NCI-H526 (cell line): ENCODE measurements at regions not wholly inside any gene's neighbourhood (a gene's known extent, or its start where the extent isn't known, plus 50 kb on each side); places are given as distances from the start of the nearest gene placed in this dataset.

Source experiments
- DNase-seq, 2 experiments: peaks; one replicate each; lab custom pipeline; 2025; lab: John Stamatoyannopoulos, UW

DNA sequence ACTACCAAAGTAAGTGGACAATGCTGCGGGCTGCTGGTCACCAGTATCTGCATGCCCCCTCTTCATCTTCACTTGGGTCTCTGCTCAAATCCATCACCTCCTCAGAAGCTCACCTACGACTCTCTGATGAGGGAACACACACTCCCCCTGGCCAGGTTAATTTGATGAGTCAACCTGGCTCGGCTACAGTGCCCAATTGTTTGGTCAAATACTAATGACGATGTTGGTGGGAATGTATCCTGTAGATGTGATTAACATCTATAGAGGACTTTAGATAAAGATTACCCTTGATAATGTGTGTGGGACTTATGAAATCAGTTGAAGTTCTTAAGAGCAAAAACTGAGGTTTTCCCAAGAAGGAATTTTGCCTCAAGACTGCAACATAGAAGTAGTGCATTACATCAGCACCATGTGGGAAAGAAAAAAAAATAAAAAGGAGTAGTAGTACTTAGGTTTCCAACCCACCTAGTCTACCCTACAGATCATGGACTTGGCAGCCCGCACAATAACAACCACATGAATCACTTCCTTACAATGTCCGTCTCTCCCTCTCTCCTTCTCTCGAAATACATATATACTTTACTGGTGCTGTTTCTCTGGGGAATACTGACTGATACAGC lies 467.3 kb downstream of the DNAH5 start:
- DNase-seq, result no peak

DNA sequence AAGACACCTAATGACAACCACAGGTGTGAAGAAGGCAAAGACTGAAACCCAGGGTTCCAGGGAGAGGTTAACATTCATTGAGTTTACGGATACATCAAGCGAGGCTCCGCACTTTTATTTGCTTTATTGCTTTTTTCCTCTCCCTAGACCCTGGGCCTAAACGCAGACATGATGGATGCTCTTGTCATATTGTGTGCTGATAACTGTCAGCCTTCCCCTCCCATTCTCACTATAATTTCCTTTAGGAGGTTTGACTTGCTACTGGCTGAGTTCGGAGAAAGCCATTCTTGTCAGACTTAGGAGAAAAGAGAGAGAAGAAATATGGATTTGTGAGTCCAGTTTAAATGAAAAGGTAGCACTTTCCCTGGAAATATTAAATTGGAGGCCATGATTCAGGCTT lies 471.6 kb downstream of the DNAH5 start:
- DNase-seq, result no peak

DNA sequence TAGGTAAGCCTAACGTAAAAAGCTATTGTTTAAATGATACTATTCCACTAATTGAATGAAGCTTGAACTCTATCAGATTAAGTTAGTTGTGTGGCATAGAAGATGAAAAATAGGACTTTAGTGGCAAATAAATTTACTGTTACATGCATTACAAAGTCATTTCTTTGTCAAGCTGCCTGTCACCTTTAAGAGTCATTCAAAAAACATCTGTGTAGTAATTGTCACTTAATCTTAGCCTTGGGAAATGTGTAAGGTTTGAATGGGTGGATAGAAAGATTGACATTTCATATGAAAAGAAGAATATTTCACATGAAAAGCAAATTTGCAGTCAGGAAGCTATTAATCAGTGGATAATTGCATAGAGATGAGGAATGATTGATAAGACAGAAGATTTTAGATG lies 473.5 kb downstream of the DNAH5 start:
- DNase-seq, result no peak

DNA sequence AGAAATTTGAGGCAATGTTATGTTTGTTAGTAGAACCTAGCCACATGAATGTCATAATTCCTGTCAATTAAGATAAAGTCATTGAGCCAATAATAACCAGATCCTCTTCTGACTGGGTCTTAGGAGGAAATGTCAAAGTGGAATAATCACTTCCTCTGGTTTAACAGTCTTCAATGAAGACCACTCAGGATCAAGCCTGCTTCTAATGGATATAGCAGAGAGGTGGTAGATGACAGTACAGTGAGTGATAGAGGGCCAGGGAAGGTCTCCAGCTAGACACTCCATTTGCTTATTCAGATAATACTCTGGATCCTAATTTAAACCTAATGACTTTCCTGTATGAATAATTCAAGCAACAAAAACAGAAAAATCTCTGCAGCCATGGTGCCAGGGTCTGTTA lies 474.2 kb downstream of the DNAH5 start:
- DNase-seq, result no peak

DNA sequence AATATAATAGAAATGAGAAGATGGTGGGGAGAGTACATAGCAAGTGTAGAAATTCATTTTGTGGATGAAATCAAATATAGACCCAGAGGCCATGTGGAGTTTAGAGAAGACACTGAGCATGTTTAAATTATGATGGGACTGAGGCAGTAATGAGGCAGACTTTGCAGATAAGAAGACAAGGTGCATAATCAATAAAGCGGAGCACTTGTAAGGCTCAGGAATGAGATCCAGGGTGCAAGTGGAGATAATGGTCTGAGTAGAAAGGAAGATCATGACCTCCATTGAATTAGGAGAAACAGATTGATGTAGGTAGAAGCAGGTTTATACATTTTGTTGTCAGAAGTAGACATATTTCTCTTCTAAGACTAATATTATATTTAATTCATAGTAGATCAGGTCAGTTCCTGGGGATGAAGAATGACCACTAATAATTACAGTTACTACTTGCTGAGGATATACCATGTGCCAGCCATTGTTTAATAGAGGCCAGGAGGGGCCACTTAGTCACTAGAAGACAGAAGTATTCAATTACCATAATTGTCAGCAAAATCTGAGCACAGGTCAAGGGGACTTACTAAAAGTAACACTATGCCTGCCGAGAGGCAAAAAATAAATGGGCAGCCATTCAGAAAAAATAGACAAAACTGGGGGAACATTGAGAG lies 479.8 kb downstream of the DNAH5 start:
- DNase-seq, result no peak

DNA sequence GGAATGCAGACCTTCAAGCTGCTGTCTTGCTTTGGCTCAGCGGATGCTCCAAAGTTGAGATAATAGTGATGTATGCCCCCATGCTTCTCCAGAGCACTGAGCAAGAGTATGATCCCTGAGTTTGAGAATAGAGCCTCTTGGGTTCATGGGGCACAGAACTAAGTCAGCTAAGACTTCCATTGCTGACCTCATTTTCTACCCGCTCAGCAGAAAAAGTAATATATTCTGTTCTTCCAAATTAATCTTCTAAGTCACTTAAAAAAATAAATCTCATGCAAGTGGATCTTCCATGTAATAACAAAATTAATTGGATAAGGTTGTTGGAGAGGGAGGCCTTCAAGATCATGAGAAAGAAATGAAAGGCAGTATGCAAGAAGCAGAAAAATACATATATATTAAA lies 483.9 kb downstream of the DNAH5 start:
- DNase-seq, result no peak

DNA sequence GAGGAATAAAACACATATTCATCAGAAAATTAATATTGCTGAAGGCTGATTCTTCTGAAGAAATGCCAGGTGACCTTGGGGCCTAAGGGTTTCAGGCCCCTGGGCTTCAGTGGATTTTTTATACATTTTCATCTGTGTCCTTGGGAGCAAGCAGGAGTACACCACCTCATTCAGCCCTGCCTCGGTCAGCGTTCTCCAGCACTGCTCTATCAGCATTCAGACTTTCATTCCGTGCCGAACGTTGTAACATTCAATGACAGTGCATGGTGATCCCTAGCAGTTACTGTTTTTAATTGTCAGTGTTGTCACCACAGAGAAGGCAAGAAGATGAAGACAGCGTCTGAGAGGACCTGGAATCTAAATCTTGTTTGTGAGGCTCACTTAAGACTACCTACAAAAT lies 490.4 kb downstream of the DNAH5 start:
- no peak for DNase-seq

DNA sequence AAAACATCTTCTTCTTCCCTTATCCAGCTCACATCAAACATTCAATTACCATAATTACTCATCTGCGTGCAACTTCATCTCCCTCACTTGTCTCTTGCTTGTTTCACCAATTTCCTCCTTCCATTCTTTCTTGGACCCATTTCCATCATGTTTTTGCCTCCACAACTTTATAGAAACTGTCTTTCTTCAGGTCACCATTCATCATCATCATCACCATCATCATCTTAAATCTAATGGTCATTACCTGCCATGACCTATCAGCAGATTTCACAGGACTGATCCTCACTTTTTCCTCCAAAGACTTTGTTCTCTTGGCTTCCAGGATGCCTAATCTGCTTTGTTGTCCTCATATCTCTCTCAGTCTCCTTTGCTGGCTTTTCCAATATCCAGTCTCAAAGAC lies 495.6 kb downstream of the DNAH5 start:
- DNase-seq, result no peak

DNA sequence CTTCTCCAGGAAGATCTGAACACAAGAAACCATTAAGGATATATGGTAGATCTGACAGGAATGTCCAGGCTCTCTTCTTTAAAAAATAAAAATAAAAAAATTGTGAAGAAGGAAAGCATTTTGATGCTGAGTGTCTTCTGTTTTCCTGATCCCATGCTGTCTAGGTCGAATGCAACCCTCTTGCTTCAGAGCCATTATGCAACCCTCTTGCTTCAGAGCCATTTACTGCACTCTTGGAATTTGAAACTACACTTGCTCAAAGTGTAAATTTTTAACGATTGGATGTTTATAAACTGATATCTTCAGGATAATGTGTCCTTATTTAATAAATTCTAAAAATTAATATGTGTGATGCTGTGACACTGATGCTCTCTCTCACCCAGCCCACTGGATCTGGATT lies 505.1 kb downstream of the DNAH5 start:
- DNase-seq, result no peak

DNA sequence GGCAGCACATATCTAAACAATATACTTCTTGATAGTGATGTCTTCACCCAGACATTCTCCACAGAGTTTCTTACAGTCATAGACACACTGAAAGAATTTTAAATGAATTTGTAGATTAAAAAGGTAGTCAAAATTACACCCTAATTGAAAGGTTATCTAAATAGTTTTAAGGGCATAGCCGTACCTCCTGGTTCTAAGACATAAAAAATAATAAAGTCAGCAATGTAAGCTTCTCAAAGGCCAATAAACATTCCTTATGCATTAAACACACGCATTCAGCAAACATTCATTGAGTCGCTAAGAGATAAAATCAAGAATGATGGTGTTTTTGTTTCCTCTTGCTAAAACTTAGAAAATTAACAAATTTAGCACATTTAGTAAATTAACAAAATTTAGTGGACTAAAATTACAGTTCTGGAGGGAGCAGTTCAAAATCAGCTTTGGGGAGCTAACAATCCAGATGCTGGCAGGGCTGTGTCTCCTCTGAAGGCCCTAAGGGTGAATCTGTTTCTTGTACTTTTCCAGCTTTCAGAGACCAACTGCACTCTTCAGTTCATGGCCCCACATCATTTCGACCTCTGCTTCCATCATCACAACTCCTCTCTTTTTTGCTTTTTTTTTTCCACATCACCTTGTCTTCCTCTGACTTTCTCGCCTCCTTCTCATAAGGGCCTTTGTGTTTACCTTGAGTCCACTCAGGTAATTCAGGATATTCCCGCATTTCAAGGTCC lies 516.5 kb downstream of the DNAH5 start:
- no peak for DNase-seq

DNA sequence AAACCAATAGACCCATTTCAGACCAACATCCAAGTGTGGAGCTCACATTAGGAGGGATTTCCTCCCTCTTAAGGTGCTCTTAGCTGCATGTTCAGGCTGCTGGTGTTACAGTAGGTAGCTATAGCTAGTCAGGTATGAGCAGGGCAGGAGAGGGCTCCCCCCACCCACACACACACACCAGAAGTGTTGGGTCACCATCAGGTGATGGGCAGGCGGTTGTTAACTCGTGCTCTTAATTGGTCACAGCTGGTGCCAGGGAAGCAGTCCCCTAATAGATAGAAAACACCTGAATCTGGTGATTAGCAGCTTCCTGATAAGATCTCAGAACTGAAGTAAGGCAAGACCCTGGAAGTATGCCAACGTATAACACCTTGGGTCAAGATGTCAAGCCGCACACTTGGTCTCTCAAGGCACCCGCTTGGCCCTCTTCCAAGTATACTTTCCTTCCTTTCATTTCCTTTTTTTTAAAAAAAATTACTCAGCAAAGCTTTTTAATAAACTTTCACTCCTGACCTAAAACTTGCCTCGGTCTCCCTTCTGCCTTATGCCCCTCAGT lies 532.4 kb downstream of the DNAH5 start:
- no peak for DNase-seq

DNA sequence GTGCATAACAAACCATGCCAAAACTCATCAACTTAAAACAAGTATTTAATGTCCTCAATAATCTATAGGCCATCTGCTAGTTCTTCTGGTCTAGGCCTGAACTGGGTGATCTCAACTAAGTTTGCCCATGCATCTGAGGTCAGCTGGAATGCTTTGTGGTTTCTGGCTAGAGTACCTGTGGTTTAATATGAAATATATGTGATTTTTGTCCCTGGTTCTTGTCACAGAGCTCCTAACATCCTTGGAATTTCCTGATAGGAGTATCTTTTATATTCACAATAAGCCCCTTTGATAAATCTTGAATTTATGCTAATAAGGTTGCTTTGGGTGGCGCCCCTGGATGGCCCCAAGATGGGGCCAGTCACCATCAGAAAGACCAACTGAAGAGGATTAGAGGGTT lies 535.9 kb downstream of the DNAH5 start:
- DNase-seq, result no peak

DNA sequence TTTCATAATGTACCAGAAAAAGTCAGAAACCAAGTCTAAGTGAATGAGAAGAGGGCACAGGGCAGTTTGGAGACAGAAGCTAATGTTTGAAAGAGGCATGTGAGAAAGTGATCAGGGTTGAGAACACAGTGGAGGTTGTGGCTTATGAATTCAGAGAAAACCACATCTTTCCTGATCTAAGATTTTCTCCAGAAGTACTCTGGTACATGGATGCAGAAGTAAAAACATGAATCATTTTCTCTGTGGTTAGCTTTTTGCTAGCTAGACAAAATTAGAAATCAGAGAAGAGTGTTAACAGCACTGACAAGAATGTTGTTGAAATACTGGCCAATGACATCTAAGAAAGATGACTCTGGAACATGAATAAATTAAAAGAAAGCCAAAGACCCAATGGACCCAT lies 541.1 kb downstream of the DNAH5 start:
- no peak for DNase-seq

DNA sequence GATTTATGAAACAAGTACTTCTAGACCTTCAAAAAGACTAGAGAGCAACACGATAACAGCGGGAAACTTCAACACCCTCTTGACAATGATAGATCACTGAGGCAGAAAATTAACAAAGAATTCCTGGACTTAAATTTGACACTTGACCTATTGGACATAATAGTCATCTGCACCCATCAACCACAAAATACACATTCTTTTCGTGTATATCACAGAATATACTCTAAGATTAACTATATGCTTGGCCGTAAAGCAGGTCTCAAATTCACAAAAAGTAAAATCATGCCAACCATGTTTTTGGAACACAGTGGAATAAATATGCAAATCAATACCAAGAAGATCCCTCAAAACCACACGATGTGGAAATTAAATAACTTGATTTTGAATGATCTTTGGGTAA lies 559.4 kb downstream of the DNAH5 start:
- no peak for DNase-seq

DNA sequence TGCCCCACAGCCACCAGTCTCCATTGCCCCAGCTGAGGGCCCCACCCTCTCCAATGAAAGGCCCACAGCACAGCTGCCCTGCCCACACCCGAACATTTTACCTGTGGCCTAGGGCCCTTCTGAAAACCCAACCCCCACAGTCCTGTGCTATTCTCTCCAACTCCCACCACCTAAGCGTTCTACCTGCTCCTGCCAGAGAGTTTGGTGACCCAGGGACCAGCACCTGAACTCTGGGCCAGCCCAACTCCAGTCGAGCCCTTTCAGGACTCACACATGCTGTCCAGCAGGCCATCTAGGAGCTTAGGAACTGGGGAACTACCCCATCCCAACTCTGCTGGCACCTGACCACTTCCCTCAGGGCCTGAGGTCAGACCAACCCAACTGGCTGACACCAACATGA lies 562.3 kb downstream of the DNAH5 start:
- no peak for DNase-seq

DNA sequence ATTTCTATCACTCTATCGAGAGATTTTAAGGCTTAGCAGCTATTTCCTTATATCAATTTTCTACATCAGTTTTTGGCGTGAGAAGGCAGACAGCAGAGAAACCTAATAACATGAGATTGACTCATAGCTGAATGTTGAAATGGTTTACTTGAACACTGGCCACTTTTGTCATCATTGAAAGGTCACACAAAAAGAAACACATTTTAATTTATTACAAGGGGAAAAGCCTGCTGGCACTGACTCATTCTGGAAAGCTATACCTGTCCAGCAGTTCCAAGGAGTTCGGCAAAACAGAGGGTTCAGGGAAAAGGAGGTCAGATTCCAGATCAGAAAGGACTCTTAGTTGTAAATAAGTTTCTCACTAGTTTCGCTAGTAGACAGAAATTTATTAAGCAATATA lies 566.4 kb downstream of the DNAH5 start:
- DNase-seq, result no peak

DNA sequence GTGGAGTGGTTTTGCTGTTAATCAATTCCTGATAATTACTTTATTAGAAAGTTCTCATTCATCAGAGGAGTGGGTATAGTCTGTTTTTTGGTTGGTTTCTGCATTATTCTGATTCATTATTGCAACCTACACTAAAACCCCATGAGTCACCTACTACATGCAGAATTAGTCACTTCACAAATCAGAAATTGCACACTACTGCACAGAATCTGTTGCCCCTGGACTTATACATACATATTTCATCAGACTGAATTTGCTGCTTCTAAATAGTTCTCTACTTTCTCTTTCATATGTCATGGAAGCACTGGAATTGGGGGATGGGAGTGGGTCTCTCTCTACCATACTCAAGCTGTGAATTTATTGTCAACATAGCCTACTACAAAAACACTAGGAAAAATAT lies 585.1 kb downstream of the DNAH5 start:
- DNase-seq, result no peak

DNA sequence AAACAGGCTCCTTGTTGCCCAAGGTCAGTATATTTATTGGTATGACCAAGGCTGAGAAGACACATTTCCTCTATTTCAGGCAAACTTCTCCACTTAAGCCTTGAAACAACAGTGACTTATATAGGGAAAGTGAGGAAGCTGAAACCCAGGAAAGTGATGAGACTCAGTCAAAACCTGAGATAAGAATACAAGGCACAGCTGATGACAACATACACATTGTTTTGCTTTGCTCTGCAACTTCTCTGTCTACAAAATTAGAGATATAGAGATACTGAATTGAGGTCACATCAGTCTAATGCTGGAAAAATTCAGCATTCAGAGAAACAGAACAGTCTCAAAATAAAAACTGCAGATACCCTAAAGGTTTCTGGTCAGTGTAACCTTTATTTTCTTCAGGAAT lies 586.1 kb downstream of the DNAH5 start:
- DNase-seq, result no peak

DNA sequence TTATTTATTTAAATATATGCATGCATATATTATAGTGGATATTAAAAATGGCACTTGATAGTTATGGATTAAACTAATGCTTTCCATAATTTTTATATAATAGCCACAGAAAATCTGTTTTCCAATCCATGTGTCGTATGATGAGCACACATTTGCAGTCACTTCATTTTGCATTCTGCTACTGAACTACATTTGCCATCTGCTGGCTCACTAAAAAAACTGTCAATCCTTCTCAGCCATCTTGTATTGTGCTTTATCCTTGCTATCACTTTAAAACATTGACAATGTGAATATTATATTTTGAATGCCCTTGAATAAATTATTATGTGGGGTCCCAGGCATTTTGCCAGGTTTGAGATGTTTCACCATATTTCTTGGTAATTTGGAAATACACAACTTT lies 586.6 kb downstream of the DNAH5 start:
- DNase-seq, result no peak

DNA sequence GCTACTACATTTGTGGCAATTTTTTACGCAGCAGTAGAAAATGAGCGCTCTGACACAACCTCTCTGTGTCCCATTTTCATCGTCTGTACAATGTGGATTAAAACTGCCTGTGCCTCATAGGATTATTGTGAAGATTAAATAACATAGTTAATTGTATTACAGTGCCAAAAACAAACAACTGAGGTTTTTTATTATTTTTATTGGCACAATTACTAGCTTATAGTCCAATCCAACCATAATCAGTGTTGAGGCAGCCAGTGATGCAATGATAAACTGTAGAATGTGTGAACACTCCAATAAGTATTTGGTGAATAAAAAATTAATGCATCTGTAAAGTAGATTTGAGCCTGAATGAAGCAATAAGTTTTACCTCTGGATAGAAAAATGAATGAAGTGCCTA lies 588.3 kb downstream of the DNAH5 start:
- no peak for DNase-seq

DNA sequence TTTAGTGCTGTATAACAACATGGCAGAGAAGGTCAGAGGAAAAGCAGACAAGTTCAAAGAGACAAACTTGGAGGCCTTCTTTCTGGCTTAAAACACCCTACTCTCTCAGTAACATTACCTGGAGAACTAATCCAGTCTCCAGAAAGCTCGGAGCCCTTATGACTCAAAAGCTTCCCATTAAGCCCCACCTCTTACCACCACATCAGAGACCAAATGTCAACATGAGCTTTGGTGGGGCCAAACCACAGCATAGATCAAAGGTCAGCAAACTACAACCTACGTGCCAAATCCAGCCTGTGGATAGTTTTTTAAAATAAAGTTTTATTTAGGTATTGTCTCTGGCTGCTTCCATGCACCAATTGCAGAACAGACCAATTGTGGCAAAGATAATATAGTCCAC lies 589.9 kb downstream of the DNAH5 start:
- DNase-seq, result no peak

DNA sequence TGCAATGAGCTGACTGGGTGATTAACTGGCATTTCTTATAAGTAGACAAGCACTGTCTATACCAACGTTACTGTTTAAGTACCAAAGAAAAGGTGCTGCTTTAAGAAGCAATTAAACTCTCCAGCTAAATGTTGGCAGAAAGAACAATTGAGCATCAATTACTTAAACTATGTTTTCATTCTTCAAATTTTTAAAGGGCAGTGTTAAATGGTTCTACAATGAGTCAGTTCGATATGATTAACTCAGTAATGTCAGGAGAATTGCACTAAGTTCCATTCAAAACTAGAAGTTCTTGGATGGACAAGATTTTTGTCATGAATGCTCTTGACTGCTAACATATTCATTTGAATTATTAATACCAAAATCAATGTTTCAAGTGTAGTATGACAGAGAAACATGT lies 593.7 kb downstream of the DNAH5 start:
- no peak for DNase-seq

DNA sequence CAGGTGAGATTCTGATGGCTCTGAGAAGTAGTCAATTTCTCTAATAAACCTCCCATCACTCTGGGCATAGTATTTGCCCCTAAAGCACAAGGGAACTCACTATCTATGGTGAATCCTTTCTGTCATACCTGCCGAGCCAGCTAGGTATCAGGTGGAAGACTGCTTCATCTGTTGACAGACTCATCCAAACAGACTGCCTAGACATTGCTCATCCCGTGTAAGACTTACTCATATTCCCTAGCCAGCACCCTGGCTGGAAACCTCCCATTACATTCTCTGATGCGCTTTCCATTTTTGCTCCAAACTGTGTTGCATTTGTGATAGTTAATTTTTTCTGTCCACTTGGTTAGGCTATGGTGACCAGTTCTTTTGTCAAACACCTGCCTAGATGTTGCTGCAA lies 595.9 kb downstream of the DNAH5 start:
- DNase-seq, result no peak
